Progenitor cell of endocrine pancreas (in vitro differentiated cells): ENCODE measurements at regions not wholly inside any gene's neighbourhood (a gene's known extent, or its start where the extent isn't known, plus 50 kb on each side); places are given as distances from the start of the nearest gene placed in this dataset.

Source experiments
- DNase-seq: peaks from one replicate; pipeline ENCODE4 v3.0.0; 2021; ENCODE audit warnings: low spot score; ENCODE audit not compliant: unreplicated experiment
- H3K27ac Mint-ChIP-seq: 2 replicates; pipeline ENCODE4 v1.8.0; 2021; ENCODE audit warnings: mild to moderate bottlenecking, moderate library complexity, mixed read lengths
- H3K27me3 Mint-ChIP-seq: 2 replicates; pipeline ENCODE4 v1.8.0; 2021; ENCODE audit warnings: mixed read lengths
- H3K36me3 Mint-ChIP-seq: 2 replicates; pipeline ENCODE4 v1.8.0; 2022; ENCODE audit warnings: mixed read lengths; ENCODE audit not compliant: insufficient read depth
- H3K4me1 Mint-ChIP-seq: 2 replicates; pipeline ENCODE4 v1.8.0; 2021; ENCODE audit warnings: low read depth, mixed read lengths
- H3K4me3 Mint-ChIP-seq: 2 replicates; pipeline ENCODE4 v1.8.0; 2021; ENCODE audit warnings: low read depth, mild to moderate bottlenecking, moderate library complexity, mixed read lengths
- H3K9me3 Mint-ChIP-seq: 2 replicates; pipeline ENCODE4 v1.8.0; 2021; ENCODE audit warnings: low read depth, mixed read lengths
- TF ChIP-seq, protein P1 (sequence below): fragments of 200-600 bp; sonication (generic); IDR thresholded peaks from one replicate; pipeline ENCODE4 v1.5.0; 2021; ENCODE audit warnings: antibody characterized with exemption, mild to moderate bottlenecking; ENCODE audit not compliant: unreplicated experiment

DNA sequence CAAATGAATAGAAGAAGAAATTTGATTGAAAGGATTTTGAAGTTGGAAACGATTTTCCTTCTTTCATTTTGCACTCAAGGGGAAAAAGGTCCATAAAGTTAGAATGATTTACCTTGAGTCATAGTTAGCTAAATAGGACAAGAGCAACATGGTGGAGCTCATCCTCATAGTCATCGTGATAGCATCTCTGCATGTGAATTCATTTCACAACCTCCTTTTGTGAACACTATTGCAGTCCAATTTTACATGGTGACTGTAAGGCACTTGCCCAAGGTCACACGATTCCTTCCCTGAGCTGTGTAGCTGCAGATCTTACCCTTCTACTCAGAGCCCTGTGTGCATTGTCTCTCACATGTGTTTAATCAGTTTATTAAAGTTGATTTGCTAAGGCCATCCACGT lies 359.8 kb upstream of the C2CD4B start:
- TF ChIP-seq, protein P1, sequence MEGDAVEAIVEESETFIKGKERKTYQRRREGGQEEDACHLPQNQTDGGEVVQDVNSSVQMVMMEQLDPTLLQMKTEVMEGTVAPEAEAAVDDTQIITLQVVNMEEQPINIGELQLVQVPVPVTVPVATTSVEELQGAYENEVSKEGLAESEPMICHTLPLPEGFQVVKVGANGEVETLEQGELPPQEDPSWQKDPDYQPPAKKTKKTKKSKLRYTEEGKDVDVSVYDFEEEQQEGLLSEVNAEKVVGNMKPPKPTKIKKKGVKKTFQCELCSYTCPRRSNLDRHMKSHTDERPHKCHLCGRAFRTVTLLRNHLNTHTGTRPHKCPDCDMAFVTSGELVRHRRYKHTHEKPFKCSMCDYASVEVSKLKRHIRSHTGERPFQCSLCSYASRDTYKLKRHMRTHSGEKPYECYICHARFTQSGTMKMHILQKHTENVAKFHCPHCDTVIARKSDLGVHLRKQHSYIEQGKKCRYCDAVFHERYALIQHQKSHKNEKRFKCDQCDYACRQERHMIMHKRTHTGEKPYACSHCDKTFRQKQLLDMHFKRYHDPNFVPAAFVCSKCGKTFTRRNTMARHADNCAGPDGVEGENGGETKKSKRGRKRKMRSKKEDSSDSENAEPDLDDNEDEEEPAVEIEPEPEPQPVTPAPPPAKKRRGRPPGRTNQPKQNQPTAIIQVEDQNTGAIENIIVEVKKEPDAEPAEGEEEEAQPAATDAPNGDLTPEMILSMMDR: no peak
- H3K4me3 Mint-ChIP-seq: no peak overlapping the region
- no peaks in the 10 kb centered on the region for H3K9me3 Mint-ChIP-seq
- no peak overlapping the region for H3K27ac Mint-ChIP-seq
- peaks cover 12% of the 10 kb centered on the region for H3K27me3 Mint-ChIP-seq
- H3K4me1 Mint-ChIP-seq: peaks cover 12% of the 10 kb centered on the region
- no peak for DNase-seq
- no peaks in the 10 kb centered on the region for H3K36me3 Mint-ChIP-seq

DNA sequence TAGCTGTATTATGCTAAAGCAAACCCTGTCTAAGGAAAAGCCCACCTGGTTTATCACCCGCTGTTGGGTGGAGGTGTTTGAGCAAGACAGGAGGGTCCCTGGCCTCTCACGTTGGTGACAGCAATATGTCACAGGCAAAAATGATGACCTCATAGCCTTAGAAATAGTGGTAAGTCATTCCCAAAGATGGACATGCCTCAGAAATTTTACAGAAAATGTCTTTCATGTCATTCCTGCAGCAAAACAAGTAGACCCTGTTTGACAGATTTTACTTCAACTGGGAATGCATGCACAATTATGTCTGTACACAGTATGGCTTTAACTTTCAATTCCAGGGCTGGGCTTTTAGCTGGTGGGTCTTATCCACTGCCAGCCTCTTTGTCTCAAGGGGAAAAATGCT lies 362.3 kb upstream of the C2CD4B start:
- H3K27ac Mint-ChIP-seq: no peak overlapping the region
- H3K4me1 Mint-ChIP-seq: peaks cover 9% of the 10 kb centered on the region
- no peaks in the 10 kb centered on the region for H3K36me3 Mint-ChIP-seq
- no peak overlapping the region for H3K4me3 Mint-ChIP-seq
- H3K27me3 Mint-ChIP-seq: peaks cover 3% of the 10 kb centered on the region
- no peak for DNase-seq
- TF ChIP-seq, protein P1: no peak
- no peaks in the 10 kb centered on the region for H3K9me3 Mint-ChIP-seq

DNA sequence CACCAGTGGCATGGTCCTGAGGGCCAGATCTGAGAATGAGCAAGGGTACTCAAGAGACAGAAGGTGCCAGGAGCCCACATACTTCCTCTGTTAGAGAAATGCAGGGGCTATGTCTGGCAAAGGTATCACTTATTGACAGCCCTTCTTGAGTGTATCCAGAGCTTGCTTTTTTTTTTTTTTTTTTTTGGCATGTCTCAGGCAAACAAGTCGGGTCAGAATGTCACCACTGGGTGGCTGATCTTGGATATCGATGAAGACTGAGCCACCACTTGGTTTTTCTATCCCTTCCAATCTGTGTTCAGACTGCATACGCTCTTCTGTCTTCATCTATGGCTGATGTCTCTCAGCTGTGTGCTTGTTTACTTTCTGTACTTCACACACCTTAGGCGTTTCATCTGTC lies 363.4 kb upstream of the C2CD4B start:
- Mint-ChIP-seq H3K27ac (no peak overlapping the region), H3K9me3 (no peaks in the 10 kb centered on the region), H3K27me3 (no peaks in the 10 kb centered on the region), H3K4me3 (no peak overlapping the region), H3K4me1 (peaks cover 10% of the 10 kb centered on the region), H3K36me3 (no peaks in the 10 kb centered on the region)
- no peak for DNase-seq
- TF ChIP-seq, protein P1: no peak

DNA sequence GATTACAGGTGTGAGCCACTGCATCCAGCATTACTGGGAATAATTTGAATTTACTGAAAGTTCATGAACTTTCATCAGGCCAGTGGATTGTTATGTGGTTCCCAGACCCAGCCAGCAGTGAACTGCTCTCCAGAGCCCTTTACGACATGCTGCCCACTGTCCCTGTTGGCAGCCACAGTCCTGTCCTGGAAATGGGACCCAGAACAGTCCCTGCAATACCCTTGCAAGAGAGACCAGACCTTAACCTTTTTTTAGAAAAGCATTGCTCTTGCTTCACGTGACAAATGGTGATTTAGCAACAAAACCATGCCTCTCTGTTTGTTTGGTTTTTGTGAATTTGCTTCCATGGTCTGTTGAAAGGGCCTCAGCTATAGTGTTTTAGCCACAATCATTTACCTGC lies 367.3 kb upstream of the C2CD4B start:
- peaks cover 21% of the 10 kb centered on the region for H3K4me1 Mint-ChIP-seq
- no peaks in the 10 kb centered on the region for H3K9me3 Mint-ChIP-seq
- H3K27ac Mint-ChIP-seq: no peak overlapping the region
- no peak for DNase-seq
- TF ChIP-seq, protein P1: no peak
- no peak overlapping the region for H3K4me3 Mint-ChIP-seq
- no peaks in the 10 kb centered on the region for H3K27me3 Mint-ChIP-seq
- H3K36me3 Mint-ChIP-seq: no peaks in the 10 kb centered on the region

DNA sequence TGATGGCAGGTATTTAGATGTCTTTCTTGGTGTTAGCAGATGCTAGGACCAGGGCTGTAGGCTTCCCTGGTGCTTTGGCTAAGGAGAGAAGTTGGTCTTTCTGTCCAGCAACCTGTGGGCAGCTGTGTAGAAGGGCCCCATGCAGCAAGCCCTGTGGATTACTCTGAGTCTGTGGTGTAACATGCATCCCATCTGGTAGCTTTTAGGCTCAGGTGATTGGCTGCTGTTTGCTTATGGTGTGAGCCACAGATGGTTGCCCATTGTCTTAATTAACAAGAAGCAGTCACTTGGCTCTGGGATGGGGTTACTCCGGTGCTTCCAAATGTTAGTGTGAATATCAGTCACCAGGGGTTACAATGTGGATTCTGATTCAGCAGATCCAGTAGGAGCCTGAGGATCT lies 368.6 kb upstream of the C2CD4B start:
- no peaks in the 10 kb centered on the region for H3K27me3 Mint-ChIP-seq
- no peak for DNase-seq

More for the DNA sequence above, 368.6 kb upstream of the C2CD4B start:
- no peaks in the 10 kb centered on the region for H3K9me3 Mint-ChIP-seq
- no peak overlapping the region for H3K27ac Mint-ChIP-seq
- no peak overlapping the region for H3K4me3 Mint-ChIP-seq
- H3K4me1 Mint-ChIP-seq: peaks cover 21% of the 10 kb centered on the region
- no peaks in the 10 kb centered on the region for H3K36me3 Mint-ChIP-seq
- TF ChIP-seq, protein P1: no peak
